GM21723 (cell line): ENCODE measurements at regions not wholly inside any gene's neighbourhood (a gene's known extent, or its start where the extent isn't known, plus 50 kb on each side); places are given as distances from the start of the nearest gene placed in this dataset.
"Not testable (repeated sequence)": the region's sequence is repeated elsewhere in the genome, so short reads cannot be mapped to it uniquely, and the experiment has no call there.

Source experiments
- ATAC-seq: cut with Tn5 transposase; IDR thresholded peaks from one replicate; pipeline ENCODE4 v1.9.1; 2021; ENCODE audit warnings: mild to moderate bottlenecking, moderate library complexity; ENCODE audit not compliant: unreplicated experiment

DNA sequence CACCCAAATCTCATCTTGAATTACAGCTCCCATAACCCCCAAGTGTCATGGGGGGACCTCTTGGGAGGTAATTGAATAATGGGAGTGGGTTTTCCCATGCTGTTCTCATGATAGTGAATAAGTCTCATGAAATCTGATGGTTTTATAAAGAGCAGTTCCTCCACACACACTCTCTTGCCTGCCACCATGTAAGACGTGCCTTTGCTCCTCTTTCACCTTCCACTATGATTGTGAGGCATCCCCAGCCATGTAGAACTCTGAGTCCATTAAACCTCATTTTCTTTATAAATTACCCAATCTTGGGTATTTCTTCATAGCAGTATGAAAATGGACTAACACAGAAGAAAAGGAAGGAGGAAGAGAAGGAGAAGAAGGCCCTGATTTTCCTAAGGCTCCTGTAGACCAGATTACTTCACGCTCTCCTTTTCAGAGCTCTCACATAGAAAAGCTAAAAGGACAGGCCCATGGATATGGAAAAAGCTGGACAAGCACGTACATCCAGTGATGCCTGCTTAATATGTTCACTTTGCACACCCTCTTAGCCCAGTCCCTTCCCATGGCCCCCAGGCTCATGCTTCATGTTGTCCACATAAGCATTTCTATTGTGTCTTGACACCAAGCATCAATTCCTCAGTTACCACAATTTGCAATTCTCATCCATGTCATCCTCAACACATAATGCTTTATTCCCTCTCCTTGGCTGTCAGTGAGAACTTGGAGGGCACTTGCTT lies 354.8 kb downstream of the CD83 start:
- ATAC-seq: no peak

- no peak for ATAC-seq
Observed at GRCh38 chr6:14472986-14473337, 355.4 kb downstream of the CD83 start.

- ATAC-seq: no peak
Observed at GRCh38 chr6:14474816-14475215, 357.2 kb downstream of the CD83 start.

- ATAC-seq: no peak
Observed at GRCh38 chr6:14475306-14475705, 357.7 kb downstream of the CD83 start.

DNA sequence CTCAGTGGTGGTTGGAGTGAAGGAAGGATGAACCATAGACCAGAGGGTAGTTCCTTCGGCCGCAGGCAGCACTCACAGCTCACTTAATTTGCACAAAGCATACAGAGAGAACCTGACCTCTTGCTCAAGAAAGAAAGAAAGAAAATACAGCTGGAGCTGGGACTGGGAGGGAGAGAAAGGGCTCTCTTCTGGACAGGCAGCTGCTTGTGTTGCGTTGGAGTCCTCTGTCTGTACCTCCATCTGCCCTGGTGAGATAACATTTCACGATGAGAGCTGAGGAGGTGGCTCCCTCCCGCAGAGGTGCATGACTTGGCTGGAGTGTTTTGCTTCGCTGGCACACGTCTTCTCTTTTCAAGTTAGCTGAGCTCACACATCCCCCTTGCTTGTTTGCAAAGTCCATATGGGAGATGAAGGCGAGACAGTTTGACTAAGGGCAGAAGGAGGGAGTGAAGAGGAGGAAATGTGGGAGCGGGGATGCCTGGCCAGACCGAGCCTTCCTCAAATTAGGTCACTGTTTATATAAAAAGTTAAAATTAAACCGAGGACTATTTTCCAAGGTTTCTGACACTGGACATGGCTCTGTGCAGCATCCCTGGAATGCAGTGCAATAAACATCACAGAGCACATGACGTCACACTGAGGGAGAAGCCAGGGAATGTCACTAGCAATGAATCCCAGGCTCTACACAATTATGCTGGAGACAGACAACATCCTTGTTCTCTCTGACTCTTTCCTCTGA lies 359.4 kb downstream of the CD83 start:
- ATAC-seq: no peak

DNA sequence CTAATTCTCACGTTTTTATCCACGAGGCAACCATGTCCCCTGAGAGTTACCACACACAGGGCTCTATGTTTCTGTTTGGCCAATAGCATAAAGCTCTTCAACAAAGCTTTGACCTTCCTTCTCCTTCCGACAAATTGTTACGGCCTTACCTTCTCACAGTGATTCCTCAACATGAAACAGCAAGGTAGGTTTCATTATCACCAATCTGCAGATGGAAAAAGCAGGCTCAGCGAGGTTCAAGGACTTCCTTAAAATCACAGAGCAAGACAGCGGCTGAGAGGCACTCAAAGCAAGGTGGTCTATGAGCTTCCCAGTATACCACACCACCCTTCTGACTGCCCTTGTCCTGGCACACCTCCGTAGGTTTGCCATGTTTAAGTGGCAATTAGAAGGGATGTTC lies 360.0 kb downstream of the CD83 start:
- ATAC-seq: no peak

DNA sequence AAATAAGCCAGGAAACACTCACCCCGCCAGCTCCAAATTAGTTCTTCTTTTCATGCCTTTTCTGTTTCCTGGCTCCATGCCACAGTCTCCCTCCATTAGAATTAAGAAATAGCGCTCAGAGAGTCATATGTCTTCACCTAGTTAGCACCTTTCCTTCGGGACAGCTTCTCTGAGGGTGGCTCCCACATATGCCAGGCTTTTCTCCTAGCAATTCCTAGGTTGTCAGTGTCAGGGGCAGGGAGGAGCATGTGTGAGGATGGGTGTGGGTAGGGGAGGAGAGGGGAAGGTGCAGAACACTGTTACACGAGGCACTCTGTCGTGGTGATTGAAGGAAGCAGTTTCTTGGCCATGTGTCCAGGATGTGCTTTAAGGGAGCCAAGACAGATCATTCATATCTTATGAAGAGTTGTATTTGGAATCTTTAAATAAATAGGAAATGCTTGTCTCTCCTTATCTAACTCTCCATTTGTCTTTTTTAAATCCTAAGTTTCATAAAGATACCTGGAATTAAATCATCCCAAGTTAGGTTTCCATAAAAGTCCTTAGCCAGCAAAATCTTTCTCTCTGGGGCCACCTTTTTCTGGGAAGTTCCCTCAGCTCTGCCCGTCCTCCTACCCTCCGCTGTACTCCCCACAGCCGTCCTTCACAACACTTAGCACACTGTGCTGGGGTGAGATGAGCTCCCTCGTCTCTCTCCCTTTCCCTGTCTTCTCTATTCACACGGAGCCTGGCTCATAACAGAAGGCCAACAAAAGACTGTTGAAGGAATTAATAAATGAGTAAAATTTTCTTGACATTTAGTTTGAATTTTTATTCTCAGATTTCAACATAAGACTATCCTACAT lies 361.0 kb downstream of the CD83 start:
- ATAC-seq: no peak

- ATAC-seq: not testable (repeated sequence)
Observed at GRCh38 chr6:14481946-14482345, 364.4 kb downstream of the CD83 start.

DNA sequence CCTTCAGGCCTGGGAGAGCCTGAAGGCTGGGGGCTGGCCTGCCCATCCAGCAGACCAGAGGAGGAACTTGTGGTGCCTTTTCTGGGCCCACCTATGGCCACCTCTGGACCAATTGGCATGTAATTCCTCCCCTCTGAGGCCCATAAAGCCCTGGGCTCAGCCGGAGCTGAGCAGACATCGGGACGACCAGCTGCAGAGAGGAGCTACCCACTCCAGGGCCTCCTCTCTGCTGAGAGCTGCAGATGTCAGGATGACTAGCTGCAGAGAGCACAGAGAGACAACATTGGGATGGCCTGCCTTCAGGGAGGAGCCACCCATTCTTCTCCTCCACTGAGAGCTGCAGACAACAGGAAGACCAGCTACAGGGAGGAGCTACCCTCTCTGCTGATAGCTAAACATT lies 370.1 kb downstream of the CD83 start:
- no peak for ATAC-seq

DNA sequence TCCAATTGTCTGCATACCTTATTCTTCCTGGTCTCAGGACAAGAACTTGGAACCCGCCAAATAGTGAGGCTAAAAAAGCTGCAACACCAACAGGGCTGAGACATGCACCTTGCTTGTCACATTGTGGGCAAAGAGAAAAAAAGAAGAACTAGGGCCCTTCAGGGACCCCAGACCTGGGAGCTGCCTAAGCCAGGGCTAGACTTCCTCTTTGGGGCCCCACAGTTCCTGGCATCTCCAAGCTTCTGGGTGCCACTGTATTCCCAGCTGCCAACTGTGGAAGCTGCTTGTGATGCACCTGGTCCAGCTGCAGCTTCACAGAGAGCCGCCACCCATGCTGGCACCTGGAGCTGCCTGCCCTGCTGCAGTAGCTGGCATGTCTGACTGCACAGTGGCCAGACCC lies 370.6 kb downstream of the CD83 start:
- ATAC-seq: no peak

- no peak for ATAC-seq
Observed at GRCh38 chr6:14489445-14489844, 371.9 kb downstream of the CD83 start.

DNA sequence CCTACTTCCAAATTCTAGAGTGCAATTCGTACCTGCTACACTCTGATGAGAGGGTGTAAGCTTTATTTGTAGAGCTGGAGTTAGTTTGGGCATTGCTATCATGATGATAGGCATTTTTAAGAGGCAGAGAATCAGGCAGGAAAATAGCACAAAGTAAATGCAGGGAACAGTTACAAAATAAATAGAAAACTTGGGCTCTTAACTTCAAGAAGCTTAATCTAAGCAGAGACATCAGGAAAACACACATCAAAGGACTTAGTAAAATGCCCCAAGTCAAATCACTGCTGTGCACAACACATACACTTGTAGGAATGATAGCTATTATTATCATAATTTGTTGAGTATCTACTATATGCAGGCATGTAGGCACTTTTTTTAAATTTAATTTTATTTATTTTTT lies 381.2 kb downstream of the CD83 start:
- no peak for ATAC-seq

DNA sequence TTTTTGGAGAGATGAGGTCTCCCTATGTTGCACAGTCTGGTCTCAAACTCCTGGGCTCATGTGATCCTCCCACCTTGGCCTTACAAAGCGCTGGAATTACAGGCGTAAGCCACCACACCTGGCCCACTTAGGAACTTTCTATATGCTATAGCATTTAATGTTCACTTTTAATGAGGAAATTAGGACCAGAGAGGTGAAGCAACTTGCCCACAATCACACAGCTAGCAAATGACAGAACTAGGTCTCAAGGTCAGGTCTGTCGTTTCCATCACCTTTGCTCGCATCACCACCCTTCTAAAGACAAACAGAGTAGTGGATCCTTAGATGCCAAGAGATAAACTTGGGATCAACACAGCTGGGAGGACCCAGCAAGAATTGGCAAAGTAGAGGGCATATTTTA lies 381.7 kb downstream of the CD83 start:
- no peak for ATAC-seq

DNA sequence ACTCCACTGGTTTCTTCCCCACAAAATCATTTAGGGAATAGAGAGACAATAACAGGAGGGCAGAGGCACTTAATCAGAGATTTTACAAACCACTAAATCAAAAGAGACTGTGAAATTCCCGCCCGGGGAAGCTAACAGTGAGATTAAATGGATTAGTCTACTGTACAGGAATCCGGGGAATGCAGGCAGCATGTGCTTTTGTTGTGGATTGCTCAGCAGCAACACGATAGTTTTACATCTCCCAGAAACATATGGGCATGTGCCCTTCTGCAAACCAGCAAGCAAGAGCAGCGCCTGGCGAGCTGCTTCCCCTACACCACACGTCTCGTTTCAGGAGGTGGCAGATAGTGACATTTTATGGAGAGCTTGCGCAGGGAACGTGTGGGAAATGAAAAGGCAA lies 382.3 kb downstream of the CD83 start:
- no peak for ATAC-seq

DNA sequence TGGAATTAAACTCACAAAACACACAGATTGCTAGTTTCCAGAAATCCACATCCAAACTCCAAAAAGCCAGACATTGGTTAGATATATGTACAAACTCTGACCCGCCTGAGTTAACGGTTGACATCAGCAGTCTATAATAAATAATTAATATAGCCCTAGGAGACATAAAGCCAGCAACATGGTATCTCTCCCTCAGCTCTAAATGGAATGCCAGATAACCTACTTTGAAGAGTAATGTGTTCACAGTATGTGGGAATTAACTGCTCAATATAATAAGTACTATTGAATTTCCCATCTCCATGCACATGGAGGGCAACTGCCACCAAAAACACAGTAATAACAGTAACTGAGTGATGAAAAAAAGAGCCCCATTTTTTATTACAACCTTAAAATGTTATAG lies 383.2 kb downstream of the CD83 start:
- ATAC-seq: no peak

- ATAC-seq: no peak
Observed at GRCh38 chr6:14501240-14501639, 383.7 kb downstream of the CD83 start.

GRCh38 chr6:14501914-14502313 lies 384.3 kb downstream of the CD83 start:
- ATAC-seq: no peak

GRCh38 chr6:14502551-14502950 lies 385.0 kb downstream of the CD83 start:
- ATAC-seq: no peak

- no peak for ATAC-seq
Observed at GRCh38 chr6:14505401-14505800, 387.8 kb downstream of the CD83 start.

DNA sequence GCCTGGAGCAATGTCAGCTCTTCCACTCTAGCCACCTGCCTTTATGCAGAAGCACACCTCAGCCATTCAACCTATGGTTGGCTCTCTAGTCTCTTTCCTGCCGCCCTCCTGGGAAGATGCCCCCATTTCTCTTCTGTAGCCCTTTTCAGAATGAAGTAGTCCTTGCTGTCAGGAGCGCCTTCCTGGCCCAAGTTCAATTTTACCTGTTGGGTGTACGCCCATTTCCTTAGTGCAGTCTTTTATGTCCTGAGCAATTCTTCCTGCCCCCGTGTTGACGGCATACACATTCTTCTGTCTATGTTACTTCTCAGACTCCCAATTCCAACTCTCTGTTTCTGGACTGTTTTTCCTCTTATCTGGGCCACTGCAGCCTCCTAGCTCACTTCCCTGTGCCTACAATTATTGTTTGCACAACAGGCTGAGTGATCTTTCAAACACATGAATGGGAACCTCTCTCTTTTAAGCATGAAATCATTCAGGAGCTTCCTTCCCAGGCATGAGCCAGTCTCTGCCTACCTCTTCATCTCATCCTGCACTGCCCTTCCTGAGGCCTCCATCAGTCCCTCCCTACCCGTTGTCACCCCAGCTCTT lies 389.2 kb downstream of the CD83 start:
- no peak for ATAC-seq

- no peak for ATAC-seq
Observed at GRCh38 chr6:14509120-14509519, 391.5 kb downstream of the CD83 start.
